Suppressor macrophage (primary cell): ENCODE measurements at regions not wholly inside any gene's neighbourhood (a gene's known extent, or its start where the extent isn't known, plus 50 kb on each side); places are given as distances from the start of the nearest gene placed in this dataset.
"Not testable (repeated sequence)": the region's sequence is repeated elsewhere in the genome, so short reads cannot be mapped to it uniquely, and the experiment has no call there.

Source experiments
- DNase-seq, 4 experiments: peaks; one replicate each; pipeline ENCODE4 v3.0.0-alpha.2; 2020 to 2022

GRCh38 chr3:14057701-14058100, 67.0 kb downstream of the CHCHD4 start:
- no peak for DNase-seq

- DNase-seq: no peak
Measured at GRCh38 chr3:14047841-14048240, 76.8 kb downstream of the CHCHD4 start.

GRCh38 chr3:14047027-14047426, 77.6 kb downstream of the CHCHD4 start:
- DNase-seq: no peak

- DNase-seq: no peak
Measured at GRCh38 chr3:14042680-14043079, 82.0 kb downstream of the CHCHD4 start.

GRCh38 chr3:14039149-14039548, 85.5 kb downstream of the CHCHD4 start:
- no peak for DNase-seq

GRCh38 chr3:14037211-14037610, 87.5 kb downstream of the CHCHD4 start:
- DNase-seq: no peak

- DNase-seq: no peak
Measured at GRCh38 chr3:14033023-14033422, 91.6 kb downstream of the CHCHD4 start.

- DNase-seq: no peak
Measured at GRCh38 chr3:14031271-14031670, 93.4 kb downstream of the CHCHD4 start.

GRCh38 chr3:14029390-14029995, 95.2 kb downstream of the CHCHD4 start:
- not testable (repeated sequence) for DNase-seq

GRCh38 chr3:14028122-14028521, 96.5 kb downstream of the CHCHD4 start:
- not testable (repeated sequence) for DNase-seq

- no peak for DNase-seq
Measured at GRCh38 chr3:14019459-14019858, 105.2 kb downstream of the CHCHD4 start.

GRCh38 chr3:14016900-14017475, 107.7 kb downstream of the CHCHD4 start:
- DNase-seq: no peak

- DNase-seq: no peak
Measured at GRCh38 chr3:14007006-14007405, 117.7 kb downstream of the CHCHD4 start.

GRCh38 chr3:14001136-14001535, 121.3 kb upstream of the WNT7A start:
- no peak for DNase-seq

- DNase-seq: no peak
Measured at GRCh38 chr3:14000556-14000955, 120.7 kb upstream of the WNT7A start.

- DNase-seq: no peak
Measured at GRCh38 chr3:13998831-13999230, 119.0 kb upstream of the WNT7A start.

GRCh38 chr3:13995216-13995615, 115.3 kb upstream of the WNT7A start:
- DNase-seq: not testable (repeated sequence)

GRCh38 chr3:13988925-13989324, 109.1 kb upstream of the WNT7A start:
- not testable (repeated sequence) for DNase-seq

GRCh38 chr3:13976469-13976868, 96.6 kb upstream of the WNT7A start:
- DNase-seq: peak in 1 of 4 experiments; percentile 2

- DNase-seq: no peak
Measured at GRCh38 chr3:13975686-13976085, 95.8 kb upstream of the WNT7A start.

- DNase-seq: no peak
Measured at GRCh38 chr3:13972679-13973379, 93.0 kb upstream of the WNT7A start.

- no peak for DNase-seq
Measured at GRCh38 chr3:13966302-13966701, 86.4 kb upstream of the WNT7A start.

GRCh38 chr3:13963137-13963886, 83.4 kb upstream of the WNT7A start:
- no peak for DNase-seq
